Cardiac muscle cell (in vitro differentiated cells and primary cell): ENCODE measurements at regions not wholly inside any gene's neighbourhood (a gene's known extent, or its start where the extent isn't known, plus 50 kb on each side); places are given as distances from the start of the nearest gene placed in this dataset.

Experiments used
- DNase-seq, 2 donors: peaks; one replicate each; pipeline versions ENCODE4 v3.0.0 to v3.0.0-alpha.2; 2010 to 2017; ENCODE audit warnings: low read depth in 1 of 2, low spot score in 1 of 2
- H3K27ac ChIP-seq: fragments of 200-600 bp; sonication (generic); 2 replicates; pipeline ENCODE4 v1.5.1; 2016
- H3K27me3 ChIP-seq: fragments of 200-600 bp; sonication (generic); 2 replicates; pipeline ENCODE4 v1.6.0; 2016; ENCODE audit warnings: control low read depth
- H3K36me3 ChIP-seq: fragments of 200-600 bp; sonication (generic); 2 replicates; pipeline ENCODE4 v1.5.1; 2016; ENCODE audit warnings: control low read depth
- H3K4me1 ChIP-seq: fragments of 200-600 bp; sonication (generic); 2 replicates; pipeline ENCODE4 v1.8.1; 2017; ENCODE audit warnings: low read depth, mild to moderate bottlenecking, mixed run types
- H3K4me3 ChIP-seq: fragments of 200-600 bp; sonication (generic); 2 replicates; pipeline ENCODE4 v1.5.1; 2016; ENCODE audit warnings: mild to moderate bottlenecking
- H3K9me3 ChIP-seq: fragments of 200-600 bp; sonication (generic); 2 replicates; pipeline ENCODE4 v1.5.1; 2017; ENCODE audit warnings: low read depth, mild to moderate bottlenecking, control low read depth
- TF ChIP-seq, protein P1 (sequence below): IDR thresholded peaks from 2 replicates; pipeline ENCODE4 v1.5.1; 2012; ENCODE audit warnings: low read depth, mild to moderate bottlenecking, low read length

DNA sequence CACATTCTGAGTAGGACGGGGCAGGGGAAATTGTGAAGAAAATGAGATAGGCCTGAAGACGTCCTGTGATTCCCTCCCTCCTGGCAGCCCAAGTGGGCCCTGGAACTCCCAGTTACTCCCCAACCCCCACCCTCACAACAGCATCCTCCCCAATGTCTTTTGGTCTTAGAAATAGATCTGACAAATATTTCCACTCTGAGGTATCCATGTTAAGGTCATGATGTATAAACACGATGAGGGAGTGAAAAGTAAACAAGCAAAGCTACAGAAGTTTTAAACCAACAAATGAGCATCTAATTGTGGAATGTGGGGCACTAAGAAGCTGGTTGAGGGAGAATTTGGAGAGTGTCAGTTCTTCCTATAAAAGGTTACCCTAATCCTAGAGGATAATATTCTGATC, 103.7 kb upstream of the AADACL2 start:
- Histone ChIP-seq H3K27me3 (no peaks in the 10 kb centered on the region), H3K4me1 (no peaks in the 10 kb centered on the region), H3K4me3 (no peak overlapping the region), H3K27ac (no peak overlapping the region), H3K36me3 (no peaks in the 10 kb centered on the region), H3K9me3 (no peaks in the 10 kb centered on the region)
- DNase-seq = no peak
- TF ChIP-seq, protein P1, sequence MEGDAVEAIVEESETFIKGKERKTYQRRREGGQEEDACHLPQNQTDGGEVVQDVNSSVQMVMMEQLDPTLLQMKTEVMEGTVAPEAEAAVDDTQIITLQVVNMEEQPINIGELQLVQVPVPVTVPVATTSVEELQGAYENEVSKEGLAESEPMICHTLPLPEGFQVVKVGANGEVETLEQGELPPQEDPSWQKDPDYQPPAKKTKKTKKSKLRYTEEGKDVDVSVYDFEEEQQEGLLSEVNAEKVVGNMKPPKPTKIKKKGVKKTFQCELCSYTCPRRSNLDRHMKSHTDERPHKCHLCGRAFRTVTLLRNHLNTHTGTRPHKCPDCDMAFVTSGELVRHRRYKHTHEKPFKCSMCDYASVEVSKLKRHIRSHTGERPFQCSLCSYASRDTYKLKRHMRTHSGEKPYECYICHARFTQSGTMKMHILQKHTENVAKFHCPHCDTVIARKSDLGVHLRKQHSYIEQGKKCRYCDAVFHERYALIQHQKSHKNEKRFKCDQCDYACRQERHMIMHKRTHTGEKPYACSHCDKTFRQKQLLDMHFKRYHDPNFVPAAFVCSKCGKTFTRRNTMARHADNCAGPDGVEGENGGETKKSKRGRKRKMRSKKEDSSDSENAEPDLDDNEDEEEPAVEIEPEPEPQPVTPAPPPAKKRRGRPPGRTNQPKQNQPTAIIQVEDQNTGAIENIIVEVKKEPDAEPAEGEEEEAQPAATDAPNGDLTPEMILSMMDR = no peak

DNA sequence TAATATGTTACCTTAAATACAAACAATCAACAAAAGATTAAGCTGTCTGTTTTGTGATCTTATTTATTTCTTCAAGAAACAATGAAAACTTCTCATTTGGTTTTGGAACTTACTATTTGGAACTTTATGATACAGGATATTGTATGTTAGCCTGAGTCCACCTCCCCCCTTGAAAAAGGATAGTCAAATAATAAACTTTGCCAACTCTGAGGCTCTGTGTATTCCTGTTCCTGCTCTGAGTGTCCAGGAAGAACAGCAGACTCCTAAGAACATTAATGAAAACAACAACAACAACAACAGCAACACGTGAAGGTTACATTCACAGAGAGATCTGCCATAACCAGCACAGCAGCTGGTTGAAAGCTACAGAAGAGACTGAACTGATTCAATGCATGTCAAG, 108.1 kb upstream of the AADACL2 start:
- no peaks in the 10 kb centered on the region for H3K27me3 ChIP-seq
- DNase-seq = no peak
- no peak overlapping the region for H3K4me3 ChIP-seq
- no peaks in the 10 kb centered on the region for H3K4me1 ChIP-seq
- no peaks in the 10 kb centered on the region for H3K9me3 ChIP-seq
- H3K36me3 ChIP-seq = no peaks in the 10 kb centered on the region
- TF ChIP-seq, protein P1 = no peak
- H3K27ac ChIP-seq = no peak overlapping the region

DNA sequence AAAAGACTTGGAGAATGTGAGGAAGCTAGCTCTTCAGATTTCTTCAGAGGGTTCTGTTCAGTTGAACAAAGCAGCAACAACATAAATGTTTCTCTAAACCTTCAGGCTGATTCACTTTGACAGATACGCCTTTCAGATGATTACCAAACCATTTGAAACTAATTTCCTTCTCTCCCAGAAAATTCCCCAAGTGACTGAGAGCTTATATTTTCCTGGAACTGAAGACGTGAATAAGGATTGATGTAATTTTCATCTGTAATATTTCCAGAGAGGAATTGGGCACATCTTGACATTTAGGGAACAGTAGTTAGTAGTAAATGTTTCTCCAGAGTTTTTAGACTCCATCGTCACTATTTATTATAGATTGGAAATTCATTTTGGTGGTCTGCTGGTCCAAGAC, 108.6 kb upstream of the AADACL2 start:
- TF ChIP-seq, protein P1 = no peak
- Histone ChIP-seq H3K27ac (no peak overlapping the region), H3K4me1 (no peaks in the 10 kb centered on the region), H3K9me3 (no peaks in the 10 kb centered on the region), H3K36me3 (no peaks in the 10 kb centered on the region), H3K27me3 (no peaks in the 10 kb centered on the region), H3K4me3 (no peak overlapping the region)
- no peak for DNase-seq

DNA sequence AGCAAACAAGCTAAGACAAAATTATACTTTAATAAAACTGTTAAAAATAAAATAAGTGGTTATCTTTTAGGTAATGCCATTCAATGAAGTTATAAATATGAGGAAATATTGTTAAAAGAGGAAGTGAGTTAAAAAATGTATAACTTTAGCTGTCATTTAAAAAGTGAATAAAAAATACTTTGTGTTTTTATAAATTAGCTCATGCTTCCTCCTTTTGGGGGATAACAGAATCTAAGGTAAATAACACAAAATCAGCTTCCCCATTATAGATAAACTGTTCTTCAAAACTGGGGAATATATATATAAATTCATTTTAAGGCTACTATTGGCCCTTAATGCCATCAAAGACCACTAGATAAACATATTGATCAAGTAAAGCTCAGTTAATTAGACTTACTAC, 113.7 kb upstream of the AADACL2 start:
- Histone ChIP-seq H3K4me1 (no peaks in the 10 kb centered on the region), H3K36me3 (no peaks in the 10 kb centered on the region), H3K27ac (no peak overlapping the region), H3K4me3 (no peak overlapping the region), H3K9me3 (no peaks in the 10 kb centered on the region), H3K27me3 (no peaks in the 10 kb centered on the region)
- TF ChIP-seq, protein P1 = no peak
- no peak for DNase-seq

DNA sequence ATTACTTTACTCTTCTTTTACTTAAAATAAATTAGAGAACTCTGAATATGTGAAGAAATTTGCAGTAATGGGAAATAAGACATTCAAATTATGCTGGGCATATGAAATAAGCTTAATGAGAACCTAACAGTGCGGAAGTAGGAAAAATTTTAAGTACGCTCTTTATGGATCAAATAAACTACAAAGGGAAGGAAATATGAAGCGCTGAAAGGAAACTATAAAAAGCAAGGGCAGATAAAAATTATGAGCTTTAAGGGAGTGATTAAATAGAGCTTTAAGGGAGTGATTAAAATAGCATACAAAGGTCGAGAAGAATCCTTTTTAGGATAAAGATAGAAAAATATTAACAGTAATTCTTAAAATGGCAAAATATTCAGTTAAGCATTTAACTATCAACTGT, 118.3 kb upstream of the AADACL2 start:
- TF ChIP-seq, protein P1 = no peak
- H3K4me1 ChIP-seq = no peaks in the 10 kb centered on the region
- H3K27ac ChIP-seq = no peak overlapping the region
- no peak for DNase-seq
- no peaks in the 10 kb centered on the region for H3K27me3 ChIP-seq
- no peaks in the 10 kb centered on the region for H3K36me3 ChIP-seq
- no peaks in the 10 kb centered on the region for H3K9me3 ChIP-seq
- H3K4me3 ChIP-seq = no peak overlapping the region

DNA sequence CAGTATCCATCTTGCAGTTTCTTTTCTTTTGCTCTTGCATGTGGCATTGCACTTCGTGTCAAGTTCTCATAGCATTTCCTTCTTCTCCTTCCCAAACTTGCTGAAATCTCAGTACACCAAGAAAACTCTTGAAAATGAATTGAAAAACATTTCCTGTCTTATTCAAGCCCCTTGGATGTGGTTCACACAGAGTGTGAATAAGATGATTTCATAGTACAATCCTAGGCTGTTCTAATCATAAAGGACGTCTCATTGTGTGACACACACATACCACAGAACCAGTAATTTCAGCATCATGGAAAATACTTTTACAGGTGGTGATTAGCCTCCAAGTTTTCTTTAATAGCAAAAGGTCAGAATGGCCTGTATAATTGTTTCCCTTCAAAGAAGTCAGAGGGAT, 121.6 kb upstream of the AADACL2 start:
- H3K4me1 ChIP-seq = no peaks in the 10 kb centered on the region
- H3K36me3 ChIP-seq = no peaks in the 10 kb centered on the region
- no peak overlapping the region for H3K4me3 ChIP-seq
- no peaks in the 10 kb centered on the region for H3K27me3 ChIP-seq
- DNase-seq = peak in 1 of 2 donors; percentile 46
- no peak overlapping the region for H3K27ac ChIP-seq
- no peaks in the 10 kb centered on the region for H3K9me3 ChIP-seq
- TF ChIP-seq, protein P1 = no peak
